Dedifferentiated amniotic fluid mesenchymal stem cell (primary cell): ENCODE measurements at regions not wholly inside any gene's neighbourhood (a gene's known extent, or its start where the extent isn't known, plus 50 kb on each side); places are given as distances from the start of the nearest gene placed in this dataset.
A peak's percentile ranks its signal among the peaks of the same experiment; 100 is the strongest.

ENCODE experiments used
- DNase-seq: peaks from one replicate; pipeline ENCODE4 v3.0.0-alpha.2; 2016; ENCODE audit errors: extremely low spot score

DNA sequence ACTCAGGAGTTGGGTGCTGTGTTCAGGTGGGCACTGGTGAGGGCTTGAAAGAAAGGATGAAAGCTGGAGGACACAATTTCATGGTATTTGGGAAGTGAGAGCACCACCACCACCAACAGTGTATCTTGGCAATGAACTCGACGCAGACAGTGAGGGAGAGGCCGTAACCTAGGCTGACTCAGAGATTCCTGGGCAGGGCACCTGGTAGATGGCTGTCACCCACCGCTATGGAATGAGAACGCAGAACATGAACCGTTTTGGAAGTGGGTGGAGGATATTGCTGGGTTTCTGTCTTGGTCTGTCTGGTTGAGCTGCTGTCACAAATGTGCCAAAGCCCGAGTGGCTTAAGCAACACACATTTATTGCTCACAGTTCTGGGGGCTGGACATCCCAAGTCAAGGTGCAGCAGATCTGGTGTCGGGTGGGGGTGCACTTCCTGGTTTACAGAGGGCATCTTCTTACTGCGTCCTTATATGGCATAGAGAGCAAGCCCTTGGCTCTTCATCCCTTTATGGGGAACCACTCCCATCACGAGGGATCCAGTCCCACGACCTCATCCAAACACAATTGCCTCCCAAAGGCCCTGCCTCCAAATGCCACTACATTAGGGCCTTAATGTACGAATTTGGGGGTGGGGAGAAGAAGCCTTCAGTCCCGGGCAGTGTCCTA, 246.3 kb downstream of the SIPA1L2 start:
- DNase-seq, result no peak

DNA sequence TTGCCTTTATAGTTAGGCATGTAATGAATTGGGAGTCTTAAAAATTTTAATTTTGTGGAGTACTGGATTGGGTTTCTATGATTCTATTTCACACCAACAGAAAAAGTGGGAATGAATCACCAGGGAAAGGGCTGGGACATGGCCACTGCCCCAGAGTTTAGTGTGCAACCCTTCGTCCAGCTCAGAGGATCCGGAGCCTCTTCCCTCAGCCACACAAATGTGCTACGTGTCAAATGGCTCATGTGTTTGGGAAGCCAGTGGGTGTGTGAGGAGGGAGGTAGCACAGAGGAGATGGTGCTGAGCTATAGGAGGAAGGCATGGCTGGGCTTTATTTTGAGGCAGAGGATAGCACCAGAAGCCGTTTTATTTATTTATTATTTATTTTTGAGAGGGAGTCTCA, 247.3 kb downstream of the SIPA1L2 start:
- no peak for DNase-seq

DNA sequence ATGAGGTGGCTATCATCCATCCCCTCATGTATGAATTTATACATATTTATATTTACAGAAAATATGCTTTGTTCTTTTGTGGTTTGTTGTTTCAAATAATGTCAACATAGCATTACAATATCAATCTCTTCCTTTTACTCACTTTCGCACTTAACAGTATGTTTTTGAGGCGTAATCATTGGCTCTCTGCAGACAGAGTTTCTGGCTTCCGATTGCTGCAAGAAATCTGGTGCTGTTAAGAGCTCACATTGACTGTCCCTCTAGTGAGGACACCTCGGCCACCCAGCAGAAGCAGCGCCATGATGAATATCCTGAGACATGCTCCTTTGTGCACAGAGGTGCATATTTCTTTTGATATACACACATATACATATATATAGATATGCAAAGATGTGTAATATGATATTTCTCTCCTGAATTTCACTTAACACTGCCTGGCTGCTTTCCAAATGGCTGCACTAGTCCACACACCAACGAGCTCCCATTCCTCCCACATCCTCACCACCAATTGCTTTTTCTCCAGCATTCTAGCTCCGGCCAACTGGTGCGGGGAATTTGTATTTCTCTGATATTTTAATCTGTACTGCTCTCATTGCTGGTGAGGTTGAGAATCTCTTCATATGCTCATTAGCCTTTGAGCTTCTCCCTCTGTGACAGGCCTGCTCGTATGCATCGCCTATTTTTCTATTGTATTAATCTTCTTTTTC, 248.4 kb downstream of the SIPA1L2 start:
- no peak for DNase-seq

DNA sequence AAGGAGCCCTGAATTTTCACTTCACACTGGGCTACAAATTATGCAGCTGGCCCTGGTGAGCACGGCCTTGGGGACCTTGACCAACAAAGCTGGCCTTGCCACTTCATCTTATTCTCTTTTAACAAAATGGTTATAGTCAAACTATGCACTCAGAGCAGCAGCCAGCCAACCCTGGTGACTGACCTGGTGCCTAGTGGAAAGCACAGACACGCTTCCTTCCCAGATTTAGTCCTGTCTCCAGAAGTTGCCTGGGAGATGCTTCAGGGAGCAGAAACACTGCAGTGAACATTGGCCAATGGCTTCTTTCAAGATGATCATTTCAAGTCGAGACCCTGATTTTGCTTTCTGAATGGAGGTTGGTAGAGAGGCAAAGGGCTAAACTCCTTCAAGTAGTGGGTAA, 249.3 kb downstream of the SIPA1L2 start:
- no peak for DNase-seq

DNA sequence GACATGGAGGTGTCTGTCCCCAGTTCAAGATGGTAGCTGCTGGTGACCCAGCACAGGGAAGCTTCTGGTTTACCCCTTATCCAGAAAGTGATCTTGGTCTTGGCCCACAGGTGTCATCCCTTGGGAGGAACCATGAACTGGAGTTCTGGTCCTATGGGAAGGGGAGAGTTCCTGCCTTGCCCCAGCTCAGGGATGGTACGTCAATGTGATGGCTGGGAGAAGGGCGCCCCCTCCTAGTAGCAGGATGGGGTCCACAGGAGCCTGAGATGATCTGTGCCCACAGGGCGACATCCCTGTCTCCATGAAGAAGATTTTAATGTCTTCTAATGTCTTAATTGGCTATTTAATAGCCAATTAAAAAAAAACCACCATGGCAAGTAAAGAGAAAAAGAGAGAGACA, 249.8 kb downstream of the SIPA1L2 start:
- DNase-seq, result no peak

DNA sequence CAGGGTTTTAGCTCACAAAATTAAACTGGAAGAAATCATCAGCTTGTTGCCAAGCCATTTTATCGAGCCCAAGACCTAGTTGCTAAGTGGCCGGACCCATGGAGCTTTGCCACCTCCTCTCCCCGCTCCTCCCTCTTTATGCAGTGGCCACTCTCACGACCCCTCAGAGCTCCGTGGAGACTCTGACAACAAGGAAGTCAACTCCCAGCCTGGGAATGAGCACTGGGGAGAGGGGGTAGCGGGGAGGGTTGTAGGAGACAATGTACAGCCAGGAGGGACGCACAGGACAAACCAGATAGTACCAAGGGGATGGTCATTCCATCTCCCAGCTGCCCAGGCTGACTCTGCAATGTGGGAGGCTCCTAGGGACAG, 250.9 kb downstream of the SIPA1L2 start:
- DNase-seq, result no peak

DNA sequence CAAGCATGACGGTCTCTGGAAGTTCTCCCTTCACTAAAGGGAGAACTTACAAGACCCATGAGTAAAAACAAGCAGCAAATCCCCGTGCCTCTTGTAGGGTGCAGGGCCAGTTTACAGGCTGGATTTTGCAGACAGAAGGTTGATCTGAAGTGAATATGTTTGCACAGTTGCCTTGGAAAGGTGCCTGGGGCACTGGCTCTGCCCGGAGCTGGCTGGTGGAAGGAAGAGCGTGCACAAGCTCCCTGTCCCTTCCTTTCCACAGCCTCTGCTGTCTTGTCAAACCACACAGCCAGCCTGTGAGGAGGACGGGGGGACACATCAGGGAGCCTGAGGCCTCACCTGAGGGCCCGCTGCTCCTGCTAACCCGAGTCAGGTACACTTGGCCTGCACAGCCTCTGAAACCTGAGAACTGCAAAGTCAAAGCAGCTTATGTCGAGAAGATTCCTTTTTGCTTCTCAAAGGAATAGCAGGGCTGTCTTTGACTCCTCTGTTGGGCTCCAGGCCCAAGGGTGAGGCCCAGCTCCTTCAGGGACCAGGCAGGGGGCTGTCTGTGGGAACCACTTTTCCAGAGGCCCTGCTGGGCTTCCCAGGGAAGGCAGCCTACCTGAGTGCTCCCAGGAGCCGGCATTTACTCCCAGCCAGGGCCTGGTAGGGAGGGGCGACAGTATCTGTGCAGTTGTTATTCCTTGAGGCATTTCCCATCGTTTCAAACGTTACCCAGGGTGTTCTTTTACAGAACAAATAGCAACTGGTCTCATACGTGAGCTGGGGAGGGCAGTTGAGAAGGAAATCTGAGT, 251.5 kb downstream of the SIPA1L2 start:
- DNase-seq, result no peak

DNA sequence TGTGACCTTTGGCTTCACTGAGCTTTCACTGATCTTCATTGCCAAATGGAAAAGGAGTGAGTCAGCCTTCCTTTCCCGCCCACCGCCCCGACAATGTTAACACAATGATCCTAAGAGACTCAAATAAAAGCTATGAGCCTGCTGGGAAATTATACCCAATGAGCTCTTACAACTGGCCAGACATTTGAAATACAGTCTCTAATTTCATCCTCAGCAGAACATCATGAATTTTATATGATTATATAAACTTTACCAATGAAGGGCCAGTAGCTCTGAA, 252.5 kb downstream of the SIPA1L2 start:
- DNase-seq, result peak; percentile 34

DNA sequence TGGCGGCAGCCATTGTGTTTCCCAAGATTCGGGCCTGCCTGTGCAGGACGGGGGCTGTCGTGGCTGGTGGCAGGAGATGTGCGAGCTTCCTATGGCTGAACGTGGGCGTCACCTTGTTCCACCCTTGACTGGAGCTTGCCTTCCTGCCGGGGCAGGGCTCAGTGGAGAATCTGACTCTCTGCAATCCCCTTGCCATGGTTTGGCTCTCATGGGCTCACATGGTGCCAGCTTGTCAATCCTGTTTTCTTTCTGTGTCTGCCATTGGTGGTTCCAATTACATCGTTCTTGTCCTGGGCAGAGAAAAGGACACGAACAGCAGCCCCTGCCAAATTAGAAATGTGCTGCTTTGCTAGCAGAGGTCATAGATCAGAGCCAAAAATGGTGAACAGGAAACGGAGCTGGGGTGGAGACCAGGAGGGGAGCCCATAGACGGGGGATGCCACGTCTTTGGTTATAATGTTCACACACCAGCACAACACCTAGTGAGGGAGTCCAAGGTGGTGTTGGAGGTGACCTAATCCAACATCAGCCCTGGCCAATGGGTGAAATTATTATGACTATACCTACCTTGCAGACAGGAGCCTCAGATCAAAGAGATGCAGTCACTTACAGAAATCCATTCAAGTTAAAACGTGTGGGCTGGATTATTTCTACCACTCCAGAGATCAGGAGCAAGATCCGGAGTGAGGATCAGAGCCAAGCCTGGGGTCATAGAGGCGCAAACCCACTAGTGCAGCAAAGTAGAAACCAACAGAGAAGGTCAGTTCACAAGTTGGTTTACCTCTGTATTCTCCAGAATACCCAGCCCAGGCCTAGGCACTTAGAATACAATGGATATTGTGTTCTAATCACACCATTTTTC, 253.1 kb downstream of the SIPA1L2 start:
- no peak for DNase-seq

DNA sequence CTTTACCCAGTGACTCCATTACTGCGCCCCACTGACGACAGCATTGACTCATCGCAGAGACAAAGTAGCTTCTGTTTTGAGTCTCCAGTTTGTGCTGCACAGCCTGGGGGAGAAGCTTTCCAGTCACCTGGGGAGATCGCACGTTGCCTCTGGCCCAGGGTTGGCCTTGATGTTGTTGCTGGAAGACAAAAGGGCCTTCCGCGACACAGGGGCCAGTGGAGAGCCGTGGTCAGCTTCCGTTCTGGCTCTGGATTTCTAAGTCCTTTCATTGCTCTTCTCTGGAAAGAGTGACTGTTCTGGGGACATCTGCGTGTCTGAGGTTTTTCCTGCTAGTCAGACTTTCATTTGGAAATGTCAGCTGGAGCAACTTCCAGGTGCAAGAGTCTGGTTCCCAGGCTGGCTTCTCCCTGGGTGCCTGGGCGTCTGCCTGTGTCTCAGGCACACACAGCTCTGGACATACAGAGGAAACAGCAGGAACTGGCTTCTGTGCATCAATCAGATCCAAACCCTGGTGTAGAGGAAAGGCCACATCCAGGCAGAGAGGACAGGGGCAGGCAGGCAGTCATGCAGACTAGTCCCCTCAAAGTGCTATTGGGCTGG, 257.0 kb downstream of the SIPA1L2 start:
- no peak for DNase-seq

DNA sequence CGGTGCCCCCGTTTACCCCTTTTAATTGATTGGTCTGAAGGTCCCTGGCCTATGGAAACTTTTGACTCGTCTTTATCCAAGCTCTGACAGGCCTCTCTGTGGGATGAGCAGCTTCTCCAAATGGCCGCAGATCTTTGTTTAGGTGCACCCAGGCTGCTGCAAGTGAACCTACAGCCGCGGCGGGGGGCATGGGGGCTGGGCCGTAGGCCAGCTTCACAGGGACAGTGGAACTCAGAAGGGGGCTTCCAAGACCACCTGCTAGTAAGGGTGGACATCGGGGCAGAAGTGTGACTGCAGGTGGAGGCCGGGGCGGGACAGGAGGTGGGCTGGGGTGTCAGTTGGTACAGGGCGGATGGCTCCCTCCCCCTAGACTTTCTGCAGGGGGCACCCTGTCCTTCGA, 257.5 kb downstream of the SIPA1L2 start:
- DNase-seq, result no peak

DNA sequence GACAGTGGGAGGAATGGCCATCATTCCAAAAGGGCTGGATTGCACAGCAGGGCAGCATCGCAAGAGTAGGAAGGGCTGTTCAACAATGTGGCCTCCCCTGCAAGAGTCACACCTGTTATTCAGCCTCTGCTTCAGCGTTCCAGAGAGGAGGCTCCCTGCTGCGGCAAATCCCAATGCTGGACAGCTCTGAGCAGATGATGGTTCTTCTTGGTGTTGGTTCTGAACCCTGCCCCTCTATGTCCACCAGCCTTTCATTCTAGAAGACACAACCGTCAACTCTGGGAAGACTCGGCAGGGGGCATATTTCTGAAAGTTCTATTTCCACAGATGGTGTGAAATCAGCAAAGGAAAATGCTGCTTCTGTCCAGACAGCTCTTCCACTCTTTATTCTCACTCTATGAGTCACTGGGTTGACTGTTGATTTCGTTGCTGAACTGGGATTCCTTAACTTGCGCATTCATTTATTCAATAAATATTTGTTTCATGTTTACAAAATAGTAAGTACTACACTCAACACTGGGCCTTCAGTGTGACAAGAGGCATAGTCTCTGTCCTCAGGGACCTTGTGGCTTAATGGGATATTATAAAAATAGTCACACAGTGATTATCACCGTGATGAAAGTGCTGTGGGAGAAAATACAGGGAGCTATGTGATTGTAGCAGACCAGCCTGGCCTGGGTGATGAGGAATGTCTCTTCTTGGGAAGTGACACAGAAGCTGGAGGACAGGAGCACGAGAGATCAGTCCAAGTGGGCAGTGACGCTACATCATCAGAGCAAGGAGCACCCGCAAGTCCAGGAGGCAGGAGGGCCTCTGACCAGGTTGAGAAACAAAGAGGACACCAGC, 260.3 kb downstream of the SIPA1L2 start:
- no peak for DNase-seq

DNA sequence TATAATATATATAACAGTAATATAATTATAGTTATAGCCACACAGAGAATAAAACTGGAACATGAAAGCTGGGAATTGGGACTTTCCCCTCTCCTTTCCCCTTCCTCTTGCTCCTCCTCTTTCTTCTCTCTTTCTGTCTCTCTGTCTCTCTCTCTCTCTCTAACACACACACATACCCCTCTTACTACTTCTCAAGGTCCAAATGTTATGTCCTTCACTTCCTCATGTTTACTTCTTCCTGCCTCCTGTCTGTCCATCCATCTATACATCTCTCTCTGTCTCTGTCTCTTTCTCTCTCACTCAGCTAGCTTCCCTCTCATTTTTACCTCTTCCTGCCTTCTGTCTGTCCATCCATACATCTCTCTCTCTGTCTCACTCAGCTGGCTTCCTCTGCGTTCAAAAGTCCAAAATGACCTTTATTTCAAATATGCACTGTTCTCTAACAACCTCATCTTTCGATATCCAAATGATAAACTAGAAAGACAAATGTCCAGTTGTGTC, 261.1 kb downstream of the SIPA1L2 start:
- DNase-seq, result no peak

DNA sequence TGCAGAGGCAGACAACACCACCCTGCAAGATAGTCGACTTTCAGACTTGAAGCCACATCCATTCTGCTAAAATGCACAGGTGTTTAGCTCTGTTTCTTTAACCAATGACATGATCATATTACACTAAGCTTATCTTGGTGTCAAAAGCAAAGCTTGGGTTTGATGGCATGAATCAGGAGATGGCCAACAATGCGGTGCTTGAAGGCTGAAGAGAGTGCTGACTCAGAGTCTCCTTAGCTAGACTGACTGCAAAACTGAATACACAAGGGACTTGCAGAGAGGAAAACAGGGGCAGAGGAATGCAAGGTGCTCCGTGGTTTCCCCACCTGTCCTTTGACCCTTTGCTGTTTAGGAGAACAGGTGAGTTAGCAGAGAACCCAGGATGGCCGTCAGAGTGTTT, 262.6 kb downstream of the SIPA1L2 start:
- DNase-seq, result no peak

DNA sequence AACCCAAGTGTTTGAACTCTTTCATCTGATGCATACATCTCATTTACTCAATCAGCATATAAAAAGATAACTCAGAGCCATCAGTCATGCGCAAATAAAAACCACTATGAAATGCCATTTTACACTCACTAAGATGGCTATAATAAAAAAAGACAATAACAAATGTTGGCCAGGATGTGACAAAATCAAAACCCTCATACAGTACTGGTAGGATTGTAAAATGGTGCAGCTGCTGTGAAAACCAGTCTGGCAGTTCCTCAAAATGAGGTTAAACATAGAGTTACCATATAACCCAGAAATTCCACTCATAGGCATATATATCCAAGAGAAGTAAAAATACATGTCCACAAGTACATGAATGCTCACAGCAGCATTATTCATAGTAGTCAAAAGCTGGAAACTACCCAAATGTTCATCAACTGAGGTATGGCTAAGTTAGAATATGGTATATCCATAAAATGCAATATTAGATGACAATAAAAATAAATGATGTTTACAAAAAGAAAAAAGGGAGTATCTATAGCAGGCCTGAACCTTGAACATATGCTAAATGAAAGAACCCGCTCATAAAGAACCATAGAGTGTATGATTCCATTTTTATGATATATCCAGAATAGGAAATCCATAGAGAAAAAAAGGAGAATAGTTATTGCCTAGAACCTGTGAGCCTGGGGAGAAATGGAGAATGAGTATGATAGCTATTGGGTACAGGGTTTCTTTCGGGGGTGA, 265.1 kb downstream of the SIPA1L2 start:
- no peak for DNase-seq

DNA sequence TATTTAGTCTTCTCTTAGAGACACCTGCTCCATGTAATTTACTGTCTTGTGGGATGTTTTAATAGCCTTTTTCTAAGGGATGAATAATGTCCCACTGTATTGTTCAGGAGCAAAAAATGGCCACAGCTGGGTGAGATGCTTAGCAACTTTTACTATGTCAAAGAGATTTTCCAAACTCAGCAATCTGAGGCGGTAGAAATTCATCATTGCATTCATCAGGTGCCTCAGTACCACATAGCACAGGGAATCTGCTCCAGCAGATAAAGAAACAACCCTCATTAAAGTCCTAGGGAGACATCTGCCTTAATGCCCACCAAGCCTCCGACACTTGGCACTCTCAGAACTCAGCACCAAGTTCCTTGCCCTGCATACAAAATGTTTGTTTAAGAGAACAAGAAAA, 266.9 kb downstream of the SIPA1L2 start:
- no peak for DNase-seq

DNA sequence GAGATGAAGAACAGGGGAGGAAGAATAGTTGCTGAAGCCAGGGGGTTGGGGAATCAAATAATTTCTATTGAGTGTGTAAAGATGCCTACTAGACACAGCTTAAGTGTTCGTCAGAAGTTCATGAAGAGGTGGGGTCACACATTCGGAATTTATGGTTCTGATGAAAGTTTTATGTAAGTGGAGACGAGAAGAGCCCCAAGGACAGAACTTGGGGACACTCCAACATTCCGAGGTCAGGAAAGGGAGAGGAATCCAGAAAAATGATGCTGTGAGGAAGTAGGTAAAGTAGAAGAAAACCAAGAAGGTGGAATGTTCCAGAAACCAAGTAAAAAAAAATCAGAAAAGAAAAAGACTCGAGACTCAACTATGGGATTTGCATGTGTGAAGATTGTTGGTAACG, 272.5 kb downstream of the SIPA1L2 start:
- no peak for DNase-seq

DNA sequence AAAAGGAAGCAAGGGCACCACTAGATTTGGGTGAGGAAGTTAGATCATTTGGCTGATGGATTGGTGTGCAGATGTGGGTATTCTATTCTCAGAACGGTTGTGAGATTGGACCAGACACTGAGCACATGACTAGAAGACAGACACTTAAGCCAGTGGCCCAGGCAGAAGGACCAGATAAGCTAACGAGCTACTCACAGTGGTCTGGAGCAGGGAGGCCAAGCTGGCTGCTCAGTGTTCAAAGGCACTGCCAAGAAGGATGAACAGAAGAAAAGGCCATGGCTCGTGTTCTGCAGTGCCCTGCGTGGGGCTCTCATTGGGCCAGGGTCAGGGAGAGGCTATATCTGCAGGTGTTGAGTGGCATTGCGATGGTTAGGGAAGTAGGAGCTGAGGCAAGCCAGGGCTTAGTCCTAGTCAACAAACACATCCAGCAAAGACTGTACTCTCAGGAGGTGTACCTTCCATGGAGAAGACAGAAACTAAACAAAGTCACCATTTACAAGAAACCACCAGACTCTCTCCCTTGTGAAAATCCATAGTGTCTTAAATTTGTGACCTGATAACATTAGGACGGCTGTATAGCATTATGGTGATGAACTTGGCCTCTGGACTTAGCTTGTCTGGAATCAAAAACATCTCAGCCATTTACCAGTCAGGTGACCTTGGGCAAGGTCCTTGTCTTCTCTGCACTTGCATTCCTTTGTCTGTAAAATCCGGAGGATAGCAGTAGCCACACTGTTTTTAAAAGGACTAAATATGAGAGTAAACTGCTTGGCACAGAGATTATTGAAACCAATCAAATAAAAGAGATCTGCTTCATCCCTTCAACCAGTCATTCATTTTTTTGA, 274.5 kb downstream of the SIPA1L2 start:
- DNase-seq, result no peak

DNA sequence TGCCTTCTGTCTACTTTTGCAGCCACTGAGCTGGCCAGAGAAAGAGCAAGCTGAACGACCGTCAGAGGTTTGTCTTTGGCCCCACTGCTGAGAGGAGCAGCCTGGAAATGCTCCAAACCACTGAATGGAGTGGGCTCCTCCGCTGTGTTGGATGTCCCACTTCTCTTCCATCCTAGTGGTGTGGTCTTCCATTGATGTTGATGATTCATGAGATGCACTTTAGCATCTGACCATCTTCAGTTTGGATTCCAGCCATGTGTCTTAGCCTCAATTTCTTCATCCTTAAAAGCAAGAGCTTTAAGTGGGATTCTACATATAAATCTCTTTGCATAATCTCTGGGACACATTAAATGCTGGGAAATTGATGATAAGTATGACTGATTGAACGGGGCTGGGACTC, 276.9 kb downstream of the SIPA1L2 start:
- DNase-seq, result no peak
